Activated CD4-positive, alpha-beta T cell treated with anti-CD3 and anti-CD28 coated beads for 36 hours (primary cell): ENCODE measurements at regions not wholly inside any gene's neighbourhood (a gene's known extent, or its start where the extent isn't known, plus 50 kb on each side); places are given as distances from the start of the nearest gene placed in this dataset.
A peak's percentile ranks its signal among the peaks of the same experiment; 100 is the strongest.
"Not testable (repeated sequence)": the region's sequence is repeated elsewhere in the genome, so short reads cannot be mapped to it uniquely, and the experiment has no call there.

ENCODE experiments used
- ATAC-seq: fragments of 200-7000 bp; cut with Tn5 transposase; one replicate; pipeline ENCODE4 v1.10.0; 2021; ENCODE audit warnings: mild to moderate bottlenecking, moderate library complexity
- CTCF ChIA-PET: fragments of 350-600 bp; sonication (Branson Sonifier 250); formaldehyde crosslinking; loops from one replicate; lab custom pipeline; 2021; ENCODE audit warnings: antibody characterized with exemption; lab: Charles Lee
- POLR2A ChIA-PET: fragments of 350-600 bp; sonication (Branson Sonifier 250); formaldehyde crosslinking; loops from one replicate; lab custom pipeline; 2021; ENCODE audit warnings: antibody characterized with exemption, inconsistent platforms; lab: Charles Lee
- DNase-seq: peaks from one replicate; pipeline ENCODE4 v3.0.0-alpha.2; 2020
- H3K27ac Mint-ChIP-seq: one replicate; pipeline ENCODE4 v1.8.0; 2021; ENCODE audit warnings: mixed read lengths
- H3K27me3 Mint-ChIP-seq: one replicate; pipeline ENCODE4 v1.8.0; 2021; ENCODE audit warnings: mixed read lengths
- H3K36me3 Mint-ChIP-seq: one replicate; pipeline ENCODE4 v1.8.0; 2021; ENCODE audit warnings: low read depth, mixed read lengths
- H3K4me1 Mint-ChIP-seq: one replicate; pipeline ENCODE4 v1.8.0; 2021; ENCODE audit warnings: mixed read lengths
- H3K4me3 Mint-ChIP-seq: one replicate; pipeline ENCODE4 v1.8.0; 2021; ENCODE audit warnings: mild to moderate bottlenecking, moderate library complexity, mixed read lengths
- H3K9me3 Mint-ChIP-seq: one replicate; pipeline ENCODE4 v1.8.0; 2021; ENCODE audit warnings: low read depth, mixed read lengths
- intact Hi-C, 2 experiments: fragments of 100-400 bp; cut with DNase I in 1 of 2; cut with micrococcal nuclease in 1 of 2; formaldehyde crosslinking; loops; one replicate each; pipeline versions ENCODE4 v1.14.2 to v1.15.1; 2022 to 2024; cut with DNase I, micrococcal nuclease

DNA sequence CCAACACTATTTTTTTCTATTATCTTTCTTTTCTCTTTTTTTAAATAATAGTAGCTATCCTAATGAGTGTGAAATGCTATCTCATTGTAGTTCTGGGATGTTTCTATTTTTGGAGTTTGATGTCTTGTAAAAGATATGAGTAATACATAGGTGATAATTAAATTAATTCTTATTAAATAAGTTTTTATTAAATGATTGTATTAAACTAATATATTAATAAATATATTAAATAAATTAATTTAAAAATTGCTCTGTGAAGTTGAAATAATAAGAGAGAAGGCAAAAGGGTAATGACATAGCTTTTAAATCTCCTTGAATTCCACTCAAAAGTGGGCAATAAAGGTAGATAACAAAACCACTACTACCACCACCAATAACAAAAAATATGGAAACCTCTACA is 230.2 kb upstream of the SSTR1 start:
- Mint-ChIP-seq H3K4me1 (no peaks in the 10 kb centered on the region), H3K27me3 (peaks cover 10% of the 10 kb centered on the region), H3K4me3 (no peak overlapping the region), H3K27ac (no peak overlapping the region), H3K36me3 (peaks cover 2% of the 10 kb centered on the region), H3K9me3 (peaks cover 7% of the 10 kb centered on the region)
- no peak for DNase-seq
- intact Hi-C loops: no loop called here
- ATAC-seq: no peak
- CTCF ChIA-PET: no interaction called here
- POLR2A ChIA-PET: no interaction called here

DNA sequence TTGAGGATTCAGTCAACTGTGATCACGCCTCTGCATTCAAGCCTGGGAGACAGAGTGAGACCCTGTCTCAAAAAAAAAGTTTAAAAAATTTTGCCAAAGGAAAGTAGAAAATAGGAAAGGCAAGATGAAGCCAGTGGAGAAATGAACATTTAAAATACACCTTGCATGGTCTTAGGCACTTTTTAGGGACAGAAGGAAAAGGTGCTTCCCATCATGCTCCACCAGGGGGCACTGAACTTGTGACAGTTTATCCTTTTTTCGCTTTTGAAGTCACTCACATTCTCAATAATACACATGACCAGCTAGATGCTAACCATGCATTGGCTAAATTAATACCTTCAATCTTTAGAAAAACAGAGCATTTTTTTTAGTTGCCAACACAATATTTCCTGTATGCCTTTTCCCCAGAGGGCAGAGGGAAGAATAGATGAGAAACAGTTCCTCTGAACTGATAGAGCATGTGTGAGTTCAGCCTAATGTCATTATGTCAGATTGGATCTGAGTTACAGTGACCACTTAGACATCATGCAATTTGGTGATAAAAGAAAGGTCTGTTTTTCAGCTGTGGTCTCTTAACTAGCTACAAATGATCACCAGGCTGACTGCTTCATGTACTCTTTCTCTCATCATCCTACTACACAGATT is 221.8 kb upstream of the SSTR1 start:
- DNase-seq (peak; percentile 63), ATAC-seq (peak; percentile 36)
- H3K27me3 Mint-ChIP-seq: no peaks in the 10 kb centered on the region

DNA sequence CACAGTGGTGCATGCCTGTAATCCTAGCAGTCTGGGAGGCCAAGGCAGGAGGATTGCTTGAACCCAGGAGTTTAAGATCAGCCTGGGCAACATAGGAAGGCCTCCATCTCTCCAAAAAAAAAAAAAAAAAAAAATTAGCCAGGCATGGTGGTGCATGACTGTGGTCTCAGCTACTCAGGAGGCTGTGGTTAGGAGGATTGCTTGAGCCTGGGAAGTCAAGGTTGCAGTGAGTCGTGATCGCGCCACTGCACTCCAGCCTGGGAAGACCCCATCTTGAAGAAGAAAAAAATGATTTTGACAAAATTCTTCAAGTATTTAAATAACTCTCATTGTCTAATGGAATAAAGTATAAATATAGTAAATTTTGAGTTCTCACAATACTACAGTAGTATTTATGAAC is 219.2 kb upstream of the SSTR1 start:
- Mint-ChIP-seq H3K4me3 (no peak overlapping the region), H3K27ac (no peak overlapping the region), H3K36me3 (no peaks in the 10 kb centered on the region), H3K9me3 (no peaks in the 10 kb centered on the region), H3K4me1 (no peaks in the 10 kb centered on the region), H3K27me3 (no peaks in the 10 kb centered on the region)
- ChIA-PET POLR2A (no interaction called here), CTCF (no interaction called here)
- intact Hi-C loops: loop anchor here in 1 of 2 experiments (10.0 kb wide), 1 partner anchor 876 kb away; no protein-coding TSS in a partner anchor
- DNase-seq (no peak), ATAC-seq (no peak)

More for the DNA sequence above, 221.8 kb upstream of the SSTR1 start:
- ChIA-PET POLR2A (no interaction called here), CTCF (interaction anchor here (0.7 to 1.2 kb wide), 5 partner anchors 176 to 1029 kb away, joined by 3 to 5 read pairs (median 4); no protein-coding TSS in a partner anchor)
- H3K4me1 Mint-ChIP-seq: no peaks in the 10 kb centered on the region
- H3K36me3 Mint-ChIP-seq: peaks cover 2% of the 10 kb centered on the region
- H3K9me3 Mint-ChIP-seq: peaks cover 6% of the 10 kb centered on the region
- H3K4me3 Mint-ChIP-seq: no peak overlapping the region
- intact Hi-C loops: loop anchor here (1.0 to 10.0 kb wide), 2 partner anchors 211 to 879 kb away; no protein-coding TSS in a partner anchor
- no peak overlapping the region for H3K27ac Mint-ChIP-seq

DNA sequence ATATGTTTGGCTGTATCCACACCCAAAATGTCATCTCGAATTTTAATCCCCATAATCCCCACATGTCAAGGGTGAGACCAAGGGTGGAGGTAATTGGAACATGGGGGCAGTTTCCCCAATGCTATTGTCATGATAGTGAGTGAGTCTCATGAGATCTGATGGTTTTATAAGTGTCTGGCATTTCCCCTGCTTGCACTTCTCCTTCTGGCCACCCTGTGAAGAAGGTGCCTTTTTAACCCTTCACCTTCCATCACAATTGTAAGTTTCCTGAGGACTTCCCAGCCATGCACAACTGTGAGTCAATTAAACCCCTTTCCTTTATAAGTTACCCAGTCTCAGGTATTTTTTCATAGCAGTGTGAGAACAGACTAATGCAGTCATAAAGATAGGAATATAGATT is 216.7 kb upstream of the SSTR1 start:
- DNase-seq: no peak
- Mint-ChIP-seq H3K27me3 (no peaks in the 10 kb centered on the region), H3K9me3 (no peaks in the 10 kb centered on the region), H3K4me3 (no peak overlapping the region), H3K27ac (no peak overlapping the region), H3K4me1 (no peaks in the 10 kb centered on the region), H3K36me3 (no peaks in the 10 kb centered on the region)
- CTCF ChIA-PET: no interaction called here
- intact Hi-C loops: no loop called here
- no peak for ATAC-seq
- POLR2A ChIA-PET: no interaction called here

DNA sequence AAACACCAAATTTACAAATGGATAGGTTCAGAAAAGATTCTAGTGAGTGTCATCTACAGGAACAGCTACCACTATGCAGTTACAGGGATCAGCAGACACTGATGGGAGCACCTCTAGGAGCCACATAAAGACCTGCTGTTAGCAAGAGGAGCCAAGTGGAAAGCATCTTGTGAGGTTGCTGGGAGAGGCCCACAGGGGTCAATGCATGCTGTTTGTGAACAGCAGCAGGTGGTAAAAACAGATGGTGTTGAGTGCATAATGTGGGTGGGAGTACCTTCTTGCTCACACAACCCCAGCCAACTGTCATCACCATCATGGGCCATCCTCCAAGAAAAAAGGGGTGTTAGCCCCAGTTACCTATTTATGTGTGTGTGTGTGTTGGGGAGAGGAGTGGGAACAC is 215.2 kb upstream of the SSTR1 start:
- ChIA-PET CTCF (no interaction called here), POLR2A (no interaction called here)
- ATAC-seq: no peak
- Mint-ChIP-seq H3K27ac (no peak overlapping the region), H3K36me3 (no peaks in the 10 kb centered on the region), H3K27me3 (no peaks in the 10 kb centered on the region), H3K9me3 (no peaks in the 10 kb centered on the region), H3K4me3 (no peak overlapping the region), H3K4me1 (no peaks in the 10 kb centered on the region)
- DNase-seq: no peak
- intact Hi-C loops: no loop called here

DNA sequence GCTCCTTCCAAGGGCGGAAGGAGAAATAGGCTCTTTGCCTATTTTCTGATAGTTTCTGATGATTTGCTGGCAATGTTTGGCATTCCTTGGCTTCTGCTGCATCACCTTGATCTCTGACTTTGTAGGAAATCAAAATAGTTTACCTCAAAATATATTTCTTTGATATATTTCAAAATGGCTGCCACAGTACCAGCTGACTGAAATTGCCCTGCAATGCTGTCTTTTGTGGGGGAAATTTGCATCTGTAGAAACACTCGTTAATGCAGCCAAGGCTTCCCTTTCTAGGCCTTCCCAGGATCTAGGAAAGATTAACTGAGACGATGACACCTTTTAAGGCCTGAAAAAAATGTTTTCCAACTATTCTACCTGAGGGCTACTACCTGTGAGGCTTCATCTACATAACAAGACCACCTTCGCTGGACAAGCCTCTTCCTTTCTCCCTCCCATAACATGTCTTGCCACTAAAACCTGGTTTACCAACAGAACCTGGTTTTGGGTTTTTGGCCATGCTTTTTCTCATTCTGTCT is 212.8 kb upstream of the SSTR1 start:
- no peaks in the 10 kb centered on the region for H3K9me3 Mint-ChIP-seq
- ATAC-seq (no peak), DNase-seq (no peak)
- H3K27ac Mint-ChIP-seq: no peak overlapping the region
- intact Hi-C loops: no loop called here
- no peaks in the 10 kb centered on the region for H3K27me3 Mint-ChIP-seq
- H3K4me1 Mint-ChIP-seq: no peaks in the 10 kb centered on the region
- no peaks in the 10 kb centered on the region for H3K36me3 Mint-ChIP-seq
- POLR2A ChIA-PET: no interaction called here
- CTCF ChIA-PET: no interaction called here
- H3K4me3 Mint-ChIP-seq: no peak overlapping the region

DNA sequence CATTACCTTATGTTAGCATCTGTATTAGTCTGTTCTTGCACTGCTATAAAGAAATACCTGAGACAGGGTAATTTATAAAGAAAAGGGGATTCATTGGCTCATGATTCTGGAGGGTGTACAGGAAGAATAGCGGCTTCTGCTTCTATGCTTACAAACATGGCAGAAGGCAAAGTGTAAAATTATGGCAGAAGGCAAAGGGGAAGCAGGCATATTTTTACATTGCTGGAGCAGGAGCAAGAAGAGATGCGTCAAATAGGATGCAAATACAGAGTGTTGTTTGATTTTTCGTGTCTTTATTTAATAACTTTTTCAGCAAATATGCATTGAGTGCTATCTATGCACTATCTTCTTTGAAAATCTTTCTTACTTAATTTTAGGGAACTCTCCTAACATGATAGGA is 210.7 kb upstream of the SSTR1 start:
- H3K36me3 Mint-ChIP-seq: no peaks in the 10 kb centered on the region
- CTCF ChIA-PET: no interaction called here
- ATAC-seq (no peak), DNase-seq (no peak)
- POLR2A ChIA-PET: no interaction called here
- H3K27me3 Mint-ChIP-seq: no peaks in the 10 kb centered on the region
- H3K27ac Mint-ChIP-seq: no peak overlapping the region
- no peaks in the 10 kb centered on the region for H3K4me1 Mint-ChIP-seq
- intact Hi-C loops: no loop called here
- H3K4me3 Mint-ChIP-seq: no peak overlapping the region
- H3K9me3 Mint-ChIP-seq: no peaks in the 10 kb centered on the region

DNA sequence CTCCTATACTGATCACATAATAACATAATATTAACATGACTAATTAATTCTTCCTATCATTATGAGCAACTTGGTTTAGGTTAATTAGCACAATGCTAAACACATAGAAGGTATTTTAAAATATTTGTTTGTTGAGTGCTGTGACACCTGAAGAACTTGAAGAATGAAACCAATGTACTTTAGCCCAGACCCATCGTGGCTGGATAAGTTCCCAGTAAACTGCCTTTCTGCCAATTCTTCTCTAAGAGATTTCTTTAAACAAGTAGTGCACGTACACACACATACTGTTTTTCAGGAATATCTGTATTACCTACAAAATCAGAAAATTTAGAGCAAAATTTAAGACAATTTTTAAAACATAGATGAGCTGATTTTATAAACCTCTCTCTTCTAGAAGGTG is 207.4 kb upstream of the SSTR1 start:
- intact Hi-C loops: no loop called here
- no peaks in the 10 kb centered on the region for H3K27me3 Mint-ChIP-seq
- ChIA-PET POLR2A (no interaction called here), CTCF (no interaction called here)
- H3K36me3 Mint-ChIP-seq: no peaks in the 10 kb centered on the region
- no peaks in the 10 kb centered on the region for H3K4me1 Mint-ChIP-seq
- H3K9me3 Mint-ChIP-seq: no peaks in the 10 kb centered on the region
- no peak overlapping the region for H3K4me3 Mint-ChIP-seq
- H3K27ac Mint-ChIP-seq: no peak overlapping the region
- no peak for ATAC-seq
- no peak for DNase-seq

DNA sequence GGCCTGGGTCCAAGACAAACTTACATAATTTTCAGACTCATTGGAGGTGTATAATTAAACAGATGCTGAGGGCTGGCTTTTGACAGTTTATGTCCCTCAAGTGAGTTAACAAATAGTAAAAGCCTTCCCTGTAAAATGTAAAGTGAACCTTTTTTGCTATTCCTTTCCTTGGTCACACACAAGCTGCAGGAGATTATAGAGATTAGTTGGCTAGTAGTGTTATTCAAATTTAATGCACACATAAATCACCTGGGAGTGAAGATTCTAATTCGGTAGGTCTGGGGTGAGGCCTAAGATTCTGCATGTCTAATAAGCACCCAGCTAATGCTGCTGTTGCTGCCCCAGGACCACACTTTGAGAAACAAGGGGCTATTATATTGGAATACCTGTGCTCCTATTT is 206.2 kb upstream of the SSTR1 start:
- ATAC-seq (no peak), DNase-seq (no peak)
- CTCF ChIA-PET: no interaction called here
- POLR2A ChIA-PET: no interaction called here
- intact Hi-C loops: no loop called here
- Mint-ChIP-seq H3K27ac (no peak overlapping the region), H3K4me3 (no peak overlapping the region), H3K27me3 (no peaks in the 10 kb centered on the region), H3K36me3 (no peaks in the 10 kb centered on the region), H3K9me3 (no peaks in the 10 kb centered on the region), H3K4me1 (no peaks in the 10 kb centered on the region)

DNA sequence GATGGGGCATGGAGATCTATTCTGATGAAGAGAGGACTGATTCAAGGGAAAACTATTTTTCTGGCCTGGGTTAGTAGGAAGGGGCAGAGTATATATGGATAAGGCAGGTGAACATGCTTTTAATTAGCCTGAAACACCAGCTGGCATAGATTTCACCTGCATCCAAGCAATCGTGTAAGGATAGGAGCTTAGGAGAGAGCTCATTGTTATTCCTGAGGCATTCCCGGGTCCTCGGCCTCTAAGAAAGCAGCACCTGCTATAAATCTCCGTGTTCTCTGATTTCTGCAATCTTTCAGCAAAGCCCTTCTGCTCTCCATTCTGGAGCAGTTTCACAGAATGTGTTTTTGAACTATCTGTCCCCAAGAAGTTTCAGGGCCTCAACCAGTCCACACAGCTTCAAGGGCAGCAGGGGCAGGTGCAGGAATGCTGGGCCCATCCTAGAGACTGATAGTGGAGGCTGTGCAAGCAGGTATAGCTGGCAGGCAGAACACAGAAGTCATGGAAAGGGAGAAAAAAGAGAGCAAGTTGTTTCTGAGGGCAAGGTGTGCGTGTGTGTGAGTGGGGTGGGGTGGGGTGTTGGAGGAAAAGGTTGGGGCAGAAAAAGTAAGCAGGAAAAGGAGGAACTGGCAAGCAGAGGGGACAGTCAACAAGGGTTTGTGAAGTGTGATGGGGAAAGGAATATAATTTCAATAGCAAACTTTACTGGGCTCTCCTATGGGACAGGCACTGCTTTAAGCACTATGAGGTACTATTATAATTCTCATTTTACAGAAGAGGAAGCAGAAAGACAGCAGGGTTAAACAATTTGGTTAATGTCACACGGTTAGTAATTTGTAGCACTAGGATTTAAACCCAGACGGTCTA is 203.7 kb upstream of the SSTR1 start:
- Mint-ChIP-seq H3K4me3 (no peak overlapping the region), H3K36me3 (no peaks in the 10 kb centered on the region), H3K4me1 (no peaks in the 10 kb centered on the region), H3K27me3 (no peaks in the 10 kb centered on the region), H3K9me3 (no peaks in the 10 kb centered on the region), H3K27ac (no peak overlapping the region)
- DNase-seq (no peak), ATAC-seq (no peak)
- ChIA-PET CTCF (interaction anchor here (0.9 to 1.0 kb wide), 2 partner anchors 8 to 12 kb away, joined by 4 read pairs; no protein-coding TSS in a partner anchor), POLR2A (interaction anchor here (0.5 kb wide), 1 partner anchor 1608 kb away, joined by 3 read pairs; no protein-coding TSS in a partner anchor)
- intact Hi-C loops: no loop called here

DNA sequence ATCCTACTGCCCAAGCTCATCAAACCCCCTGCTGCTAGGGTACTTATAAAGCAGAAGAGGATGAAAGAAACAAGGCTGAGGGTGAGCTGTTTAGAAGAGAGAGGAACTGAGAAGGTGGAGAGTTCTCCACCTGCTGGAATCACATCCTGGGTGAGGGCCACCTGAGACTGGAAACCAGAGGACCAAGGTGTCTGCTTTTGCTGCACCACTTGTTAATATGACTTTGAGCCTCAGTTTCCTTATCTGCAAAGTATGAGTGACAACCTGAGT is 203.2 kb upstream of the SSTR1 start:
- CTCF ChIA-PET: interaction anchor here (0.9 to 1.0 kb wide), 2 partner anchors 8 to 11 kb away, joined by 4 read pairs; no protein-coding TSS in a partner anchor
- DNase-seq (no peak), ATAC-seq (no peak)
- no peaks in the 10 kb centered on the region for H3K9me3 Mint-ChIP-seq
- no peaks in the 10 kb centered on the region for H3K4me1 Mint-ChIP-seq
- H3K4me3 Mint-ChIP-seq: no peak overlapping the region
- H3K27me3 Mint-ChIP-seq: no peaks in the 10 kb centered on the region
- intact Hi-C loops: no loop called here
- no peaks in the 10 kb centered on the region for H3K36me3 Mint-ChIP-seq
- no peak overlapping the region for H3K27ac Mint-ChIP-seq
- POLR2A ChIA-PET: interaction anchor here (0.5 kb wide), 1 partner anchor 1608 kb away, joined by 3 read pairs; no protein-coding TSS in a partner anchor

DNA sequence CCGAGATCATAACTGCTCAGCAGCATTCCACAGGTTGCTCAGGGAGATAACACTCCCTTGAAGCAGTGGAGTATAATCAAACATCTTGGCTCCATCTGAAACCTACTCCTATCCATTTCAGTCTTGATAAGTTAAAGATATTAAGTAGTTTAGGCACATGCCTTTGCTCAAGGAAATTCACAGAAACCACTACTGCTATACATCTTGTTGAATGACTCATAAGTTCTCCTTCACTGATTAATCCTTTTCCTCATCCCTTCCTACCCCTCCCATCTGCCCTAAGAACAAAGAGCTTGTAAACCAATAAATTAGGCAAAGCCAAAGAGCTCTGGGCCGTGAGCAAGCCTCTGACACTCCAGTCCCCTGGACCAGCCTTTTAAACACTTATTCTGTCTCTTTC is 196.5 kb upstream of the SSTR1 start:
- H3K36me3 Mint-ChIP-seq, H3K27me3 Mint-ChIP-seq, H3K27ac Mint-ChIP-seq, H3K4me3 Mint-ChIP-seq, DNase-seq, POLR2A ChIA-PET, CTCF ChIA-PET, H3K4me1 Mint-ChIP-seq, intact Hi-C loops, ATAC-seq: not testable (repeated sequence)
- H3K9me3 Mint-ChIP-seq: peaks cover 16% of the 10 kb centered on the region
